Eye (tissue), 1 donor: ENCODE measurements at regions not wholly inside any gene's neighbourhood (a gene's known extent, or its start where the extent isn't known, plus 50 kb on each side); places are given as distances from the start of the nearest gene placed in this dataset.

Source experiments
- DNase-seq: peaks from one replicate; pipeline ENCODE4 v3.0.0-alpha.2; 2015

GRCh38 chr1:221164951-221165838, 286.0 kb downstream of the HLX start:
- no peak for DNase-seq

GRCh38 chr1:221165839-221166500, 286.7 kb downstream of the HLX start:
- no peak for DNase-seq

GRCh38 chr1:221166559-221167318, 287.5 kb downstream of the HLX start:
- DNase-seq = no peak

GRCh38 chr1:221169447-221169889, 290.2 kb downstream of the HLX start:
- no peak for DNase-seq

- no peak for DNase-seq
These were observed 290.9 kb downstream of the HLX start for GRCh38 chr1:221170171-221170570.

GRCh38 chr1:221171768-221172167, 292.5 kb downstream of the HLX start:
- DNase-seq = no peak

GRCh38 chr1:221172841-221173240, 293.6 kb downstream of the HLX start:
- DNase-seq = no peak

- peak; percentile 61 for DNase-seq
These were observed 295.2 kb downstream of the HLX start for GRCh38 chr1:221174330-221174993.

- no peak for DNase-seq
These were observed 296.0 kb downstream of the HLX start for GRCh38 chr1:221175249-221175648.

- no peak for DNase-seq
These were observed 301.6 kb downstream of the HLX start for GRCh38 chr1:221180704-221181368.

- no peak for DNase-seq
These were observed 303.7 kb downstream of the HLX start for GRCh38 chr1:221182791-221183533.

GRCh38 chr1:221184131-221184794, 305.0 kb downstream of the HLX start:
- DNase-seq = no peak

- no peak for DNase-seq
These were observed 307.9 kb downstream of the HLX start for GRCh38 chr1:221187174-221187573.

GRCh38 chr1:221188458-221188857, 309.2 kb downstream of the HLX start:
- DNase-seq = no peak

GRCh38 chr1:221190249-221190648, 311.0 kb downstream of the HLX start:
- DNase-seq = no peak

GRCh38 chr1:221192055-221192454, 312.8 kb downstream of the HLX start:
- DNase-seq = no peak

GRCh38 chr1:221200464-221200863, 321.2 kb downstream of the HLX start:
- no peak for DNase-seq

- no peak for DNase-seq
These were observed 322.5 kb downstream of the HLX start for GRCh38 chr1:221201773-221202172.

- DNase-seq = peak; percentile 91
These were observed 324.2 kb downstream of the HLX start for GRCh38 chr1:221203224-221204054.
